ENCODE measurements at regions not wholly inside any gene's neighbourhood (a gene's known extent, or its start where the extent isn't known, plus 50 kb on each side); places are given as distances from the start of the nearest gene placed in this dataset.

DNA sequence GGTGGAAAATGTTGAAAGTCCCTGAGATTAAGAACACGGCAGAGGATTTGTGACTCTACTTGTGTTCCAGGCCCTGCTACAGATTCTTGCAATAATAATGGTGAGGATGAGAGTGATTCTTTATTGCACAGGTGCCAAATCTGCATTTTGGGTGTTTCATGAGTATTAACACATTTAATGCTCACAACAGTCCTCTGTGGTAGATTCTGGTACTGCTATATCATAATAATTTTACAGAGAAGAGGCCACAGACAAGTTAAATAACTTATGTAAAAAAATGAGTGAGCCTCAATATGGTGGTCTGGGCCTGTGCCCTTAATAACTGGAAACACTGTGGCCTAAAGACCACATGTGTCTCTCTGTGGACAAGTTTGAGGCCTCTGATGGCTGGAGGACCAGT, 124.3 kb downstream of the C4orf33 start:
- 74 to 91% methylated on average over 1 of the region's 1 CpG for WGBS, 2 donors
- intact Hi-C loops (cut with DNase I): no loop called here
- DNase-seq (no peak), ATAC-seq (no peak), FAIRE-seq (no peak)
- H3K4me3 ChIP-seq: no peak overlapping the region
- H3K27me3 ChIP-seq: no peaks in the 10 kb centered on the region
- no peaks in the 10 kb centered on the region for H3K4me1 ChIP-seq
- H3K9me3 ChIP-seq: no peaks in the 10 kb centered on the region
- H3K36me3 ChIP-seq: no peaks in the 10 kb centered on the region
- TF ChIP-seq, protein P1, sequence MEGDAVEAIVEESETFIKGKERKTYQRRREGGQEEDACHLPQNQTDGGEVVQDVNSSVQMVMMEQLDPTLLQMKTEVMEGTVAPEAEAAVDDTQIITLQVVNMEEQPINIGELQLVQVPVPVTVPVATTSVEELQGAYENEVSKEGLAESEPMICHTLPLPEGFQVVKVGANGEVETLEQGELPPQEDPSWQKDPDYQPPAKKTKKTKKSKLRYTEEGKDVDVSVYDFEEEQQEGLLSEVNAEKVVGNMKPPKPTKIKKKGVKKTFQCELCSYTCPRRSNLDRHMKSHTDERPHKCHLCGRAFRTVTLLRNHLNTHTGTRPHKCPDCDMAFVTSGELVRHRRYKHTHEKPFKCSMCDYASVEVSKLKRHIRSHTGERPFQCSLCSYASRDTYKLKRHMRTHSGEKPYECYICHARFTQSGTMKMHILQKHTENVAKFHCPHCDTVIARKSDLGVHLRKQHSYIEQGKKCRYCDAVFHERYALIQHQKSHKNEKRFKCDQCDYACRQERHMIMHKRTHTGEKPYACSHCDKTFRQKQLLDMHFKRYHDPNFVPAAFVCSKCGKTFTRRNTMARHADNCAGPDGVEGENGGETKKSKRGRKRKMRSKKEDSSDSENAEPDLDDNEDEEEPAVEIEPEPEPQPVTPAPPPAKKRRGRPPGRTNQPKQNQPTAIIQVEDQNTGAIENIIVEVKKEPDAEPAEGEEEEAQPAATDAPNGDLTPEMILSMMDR (IDR thresholded peaks at IDR 0.05): no peak
- H3K27ac ChIP-seq: no peak overlapping the region

DNA sequence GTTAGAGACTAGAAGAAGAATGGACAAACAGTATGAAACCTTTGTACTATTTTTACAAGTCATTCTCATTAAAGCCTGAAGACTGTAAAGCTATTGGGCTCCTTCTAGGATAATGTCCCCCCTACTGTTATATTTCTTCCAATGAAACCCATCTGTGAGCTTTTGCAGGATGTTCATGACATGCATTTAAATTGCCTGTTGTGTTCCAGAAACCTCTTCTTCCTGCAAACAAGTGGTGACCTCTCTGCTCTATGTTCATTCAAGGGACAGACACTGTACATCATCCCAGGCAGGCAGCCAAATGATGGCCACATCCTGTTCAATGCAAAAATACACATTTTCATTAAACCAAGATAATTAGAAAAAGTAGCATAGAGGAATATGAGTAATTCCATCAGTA, 128.0 kb downstream of the C4orf33 start:
- no peak for DNase-seq
- H3K4me1 ChIP-seq: no peaks in the 10 kb centered on the region
- H3K9me3 ChIP-seq: no peaks in the 10 kb centered on the region
- H3K4me3 ChIP-seq: no peak overlapping the region
- intact Hi-C loops (cut with DNase I): no loop called here
- no peak for ATAC-seq
- no peak overlapping the region for H3K27ac ChIP-seq
- TF ChIP-seq, protein P1 (IDR thresholded peaks at IDR 0.05): no peak
- H3K36me3 ChIP-seq: no peaks in the 10 kb centered on the region
- no peak for FAIRE-seq
- no peaks in the 10 kb centered on the region for H3K27me3 ChIP-seq

DNA sequence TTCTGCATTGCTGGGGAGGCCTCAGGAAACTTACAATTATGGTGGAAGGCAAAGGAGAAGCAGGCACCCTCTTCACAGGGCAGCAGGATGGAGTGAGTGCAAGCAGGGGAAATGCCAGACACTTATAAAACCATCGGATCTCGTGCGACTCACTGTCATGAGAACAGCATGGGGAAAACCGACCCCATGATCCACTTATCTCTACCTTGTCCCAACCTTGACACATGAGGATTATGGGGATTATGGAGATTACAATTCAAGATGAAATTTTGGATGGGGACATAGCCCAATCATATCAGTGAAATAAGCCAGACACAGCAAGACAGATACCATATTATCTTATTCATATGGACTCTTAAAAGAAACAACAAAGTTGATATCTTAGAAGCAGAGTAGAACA, 134.9 kb downstream of the C4orf33 start:
- FAIRE-seq (no peak), DNase-seq (no peak), ATAC-seq (no peak)
- Histone ChIP-seq H3K27me3 (no peaks in the 10 kb centered on the region), H3K9me3 (no peaks in the 10 kb centered on the region), H3K27ac (no peak overlapping the region), H3K4me3 (no peak overlapping the region), H3K4me1 (no peaks in the 10 kb centered on the region), H3K36me3 (no peaks in the 10 kb centered on the region)
- intact Hi-C loops (cut with DNase I): no loop called here
- WGBS, 2 donors: 79 to 83% methylated on average over 4 of the region's 4 CpGs
- TF ChIP-seq, protein P1 (IDR thresholded peaks at IDR 0.05): no peak

DNA sequence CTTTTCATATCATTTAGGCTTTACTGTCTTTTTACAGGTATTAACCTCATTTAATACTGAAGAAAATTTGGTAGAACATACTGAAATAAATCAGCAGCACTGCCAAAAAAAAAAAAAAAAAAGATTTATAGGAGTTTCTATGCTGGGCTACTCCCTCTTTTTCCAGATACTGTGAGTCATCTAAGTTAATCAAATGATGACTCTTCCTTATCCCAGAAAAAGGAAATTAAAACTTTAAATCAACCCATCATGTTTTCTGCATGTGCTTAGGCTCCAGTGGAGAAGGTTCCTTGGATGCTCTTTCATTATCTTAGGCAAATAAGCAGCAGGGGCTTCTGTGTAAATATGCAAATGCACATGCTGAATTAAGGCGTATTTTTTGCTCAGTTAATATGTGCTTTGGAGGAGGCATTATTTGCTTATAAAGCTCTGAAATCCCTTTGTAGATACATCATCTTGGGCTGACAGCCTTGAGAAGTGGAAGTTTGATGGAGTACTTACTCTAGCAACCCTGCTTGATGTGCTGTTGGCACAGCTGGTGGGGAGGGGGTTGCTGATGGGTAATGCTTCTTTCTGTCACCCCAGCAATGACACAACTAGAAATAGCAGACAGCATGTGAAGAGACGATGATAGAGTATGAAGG, 136.1 kb downstream of the C4orf33 start:
- no peaks in the 10 kb centered on the region for H3K27me3 ChIP-seq
- intact Hi-C loops (cut with DNase I): no loop called here
- TF ChIP-seq, protein P1 (IDR thresholded peaks at IDR 0.05): no peak
- no peaks in the 10 kb centered on the region for H3K4me1 ChIP-seq
- H3K9me3 ChIP-seq: peaks cover 0 to under 1% (median 0%) of the 10 kb centered on the region in 4 donors
- ATAC-seq: no peak
- no peaks in the 10 kb centered on the region for H3K36me3 ChIP-seq
- DNase-seq: no peak
- H3K27ac ChIP-seq: no peak overlapping the region
- WGBS, 2 donors: 45 to 62% methylated on average over 2 of the region's 2 CpGs
- H3K4me3 ChIP-seq: no peak overlapping the region
- FAIRE-seq: no peak

DNA sequence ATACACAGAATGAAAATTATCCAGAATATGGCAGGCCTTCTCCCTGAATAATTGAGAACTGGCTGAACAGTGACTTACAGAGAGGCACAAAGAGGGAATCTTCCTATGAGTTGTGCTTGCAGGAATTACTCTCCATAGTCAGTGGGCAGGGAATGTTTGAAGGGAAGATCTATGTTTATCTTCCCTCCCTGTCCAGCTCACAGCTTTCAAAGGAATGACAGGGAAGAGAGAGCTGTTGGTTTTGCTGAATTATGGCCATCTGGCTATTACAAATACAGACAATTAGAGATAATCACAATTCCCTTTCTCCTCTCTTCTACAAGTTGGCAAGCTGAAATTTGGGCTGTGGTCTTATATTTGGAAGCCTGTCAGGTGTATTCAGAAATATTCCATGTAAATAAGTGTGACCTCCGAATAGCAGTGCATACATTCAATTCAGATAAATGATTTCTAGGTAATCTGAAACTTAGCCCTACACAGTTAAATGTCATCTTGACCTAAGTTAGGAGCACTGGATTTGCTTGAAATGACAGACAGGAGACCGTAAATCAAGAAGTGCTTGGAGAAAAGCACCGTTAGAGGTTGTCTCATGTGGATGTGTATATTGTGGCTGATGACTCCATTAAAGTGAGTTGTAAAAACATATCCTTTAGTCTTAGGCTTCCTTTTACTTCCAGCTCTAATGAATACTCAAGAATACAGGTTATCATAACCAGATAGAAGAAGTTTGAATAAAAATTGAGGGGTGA, 136.8 kb downstream of the C4orf33 start:
- no peak for DNase-seq
- Histone ChIP-seq H3K36me3 (no peaks in the 10 kb centered on the region), H3K4me1 (no peaks in the 10 kb centered on the region), H3K27ac (no peak overlapping the region), H3K27me3 (no peaks in the 10 kb centered on the region), H3K4me3 (no peak overlapping the region), H3K9me3 (peaks cover 0 to 3% (median 0%) of the 10 kb centered on the region in 4 donors)
- ATAC-seq: no peak
- no peak for FAIRE-seq
- intact Hi-C loops (cut with DNase I): no loop called here
- WGBS, 2 donors: 32 to 34% methylated on average over 3 of the region's 3 CpGs
- TF ChIP-seq, protein P1 (IDR thresholded peaks at IDR 0.05): no peak

Data from pancreas (tissue), 10 donors.